K562 (cell line): ENCODE measurements at regions not wholly inside any gene's neighbourhood (a gene's known extent, or its start where the extent isn't known, plus 50 kb on each side); places are given as distances from the start of the nearest gene placed in this dataset.

ENCODE experiments used
- ATAC-seq: fragments of 200-7000 bp; cut with Tn5 transposase; 3 replicates; pipeline ENCODE4 v1.9.1; 2020; ENCODE audit warnings: moderate library complexity
- BruUV-seq: library from RNA; stranded (reverse); fragments of 400-500 nt; replicated peaks from 2 replicates; lab custom pipeline; 2021; lab: Mats Ljungman, UMichigan
- CTCF ChIA-PET: fragments of 300-600 bp; formaldehyde crosslinking; extraction: SDS; loops from one replicate; lab custom pipeline; 2021; ENCODE audit warnings: low intra/inter-chr PET ratio; lab: Yijun Ruan, JAX
- POLR2A ChIA-PET: fragments of 300-600, 350-650 bp; sonication (Branson Sonifier 250); formaldehyde crosslinking; extraction: SDS; loops from one replicate; lab custom pipeline; 2021; ENCODE audit warnings: antibody characterized with exemption, inconsistent platforms; lab: Yijun Ruan, JAX
- DNase-seq, 4 experiments: peaks; one replicate each; pipeline versions ENCODE4 v3.0.0 to v3.0.0-alpha.2; 2011 to 2018; ENCODE audit warnings: low spot score in 3 of 4, mixed read lengths in 3 of 4; ENCODE audit errors: extremely low read depth in 1 of 4
- FAIRE-seq: peaks from 2 replicates; lab custom pipeline; 2011; peaks lifted over from hg19 to GRCh38; lab: Jason Lieb, UNC
- H2AFZ ChIP-seq: 2 replicates; pipeline ENCODE4 v1.6.0; 2011; ENCODE audit warnings: low read depth, low read length, control low read depth, inconsistent platforms
- H3K27ac ChIP-seq: fragments of 200-600 bp; 3 replicates; pipeline ENCODE4 v1.8.0; 2011; ENCODE audit warnings: low read depth, mild to moderate bottlenecking, control low read depth, inconsistent platforms, low read length, moderate library complexity, mixed read lengths; ENCODE audit errors: extremely low read depth
- H3K27me3 ChIP-seq, 2 experiments: fragments of 300-600 bp in 1 of 2; 2 replicates in 1 of 2; 3 replicates in 1 of 2; pipeline versions ENCODE4 v1.6.0 to v1.8.0; 2011; ENCODE audit warnings: inconsistent platforms in 2 of 2, low read length in 2 of 2, mild to moderate bottlenecking in 1 of 2, mixed read lengths in 1 of 2, moderate library complexity in 1 of 2; ENCODE audit not compliant: control insufficient read depth in 2 of 2, insufficient read depth in 2 of 2
- H3K36me3 ChIP-seq: fragments of 300-600 bp; 3 replicates; pipeline ENCODE4 v1.8.0; 2011; ENCODE audit warnings: mild to moderate bottlenecking, low read length, inconsistent platforms; ENCODE audit not compliant: control insufficient read depth, insufficient read depth
- H3K4me1 ChIP-seq, 2 experiments: fragments of 200-600 bp in 1 of 2; replicated peaks in 1 of 2; 2 replicates in 1 of 2; 3 replicates in 1 of 2; pipeline versions ENCODE4 v1.5.1 to v1.8.0; 2011; ENCODE audit warnings: inconsistent platforms in 2 of 2, low read length in 2 of 2, mild to moderate bottlenecking in 1 of 2, mixed read lengths in 1 of 2, moderate library complexity in 1 of 2; ENCODE audit not compliant: control insufficient read depth in 2 of 2, insufficient read depth in 2 of 2
- H3K4me2 ChIP-seq: 2 replicates; pipeline ENCODE4 v1.6.1; 2011; ENCODE audit warnings: low read length, control low read depth, inconsistent platforms, mixed read lengths; ENCODE audit not compliant: insufficient read depth
- H3K4me3 ChIP-seq: fragments of 200-600 bp; sonication (generic), shearing (Covaris generic); 2 replicates; pipeline ENCODE4 v1.5.1; 2016; ENCODE audit warnings: control low read depth, inconsistent platforms
- H3K79me2 ChIP-seq: fragments of 200-600 bp; 3 replicates; pipeline ENCODE4 v1.8.0; 2011; ENCODE audit warnings: low read length, inconsistent platforms; ENCODE audit not compliant: control insufficient read depth, insufficient read depth
- H3K9ac ChIP-seq, 2 experiments: 2 replicates each; pipeline versions ENCODE4 v1.6.0 to v1.6.1; 2011; ENCODE audit warnings: low read depth in 2 of 2, low read length in 2 of 2, control low read depth in 1 of 2, inconsistent platforms in 1 of 2, mild to moderate bottlenecking in 1 of 2, mixed read lengths in 1 of 2; ENCODE audit not compliant: insufficient read depth in 1 of 2
- H3K9me1 ChIP-seq: one replicate; pipeline ENCODE4 v1.6.0; 2011; ENCODE audit warnings: inconsistent platforms, mild to moderate bottlenecking, low read length, moderate library complexity; ENCODE audit not compliant: control insufficient read depth, insufficient read depth
- H3K9me3 ChIP-seq: replicated peaks from 2 replicates; pipeline ENCODE4 v1.5.1; 2011; ENCODE audit warnings: low read depth, low read length, inconsistent platforms; ENCODE audit not compliant: control insufficient read depth, insufficient read depth
- H4K20me1 ChIP-seq: replicated peaks from 2 replicates; pipeline ENCODE4 v1.6.1; 2011; ENCODE audit warnings: low read length, inconsistent platforms, mixed read lengths; ENCODE audit not compliant: control insufficient read depth, insufficient read depth
- BCLAF1 ChIP-seq, 2 experiments: fragments of 450-650 bp in 1 of 2; IDR thresholded peaks; 2 replicates each; pipeline ENCODE4 v1.6.1; 2011 to 2017; ENCODE audit warnings: low read depth in 2 of 2, antibody characterized with exemption in 1 of 2, borderline replicate concordance in 1 of 2, low read length in 1 of 2, mild to moderate bottlenecking in 1 of 2, mixed read lengths in 1 of 2; ENCODE audit not compliant: control insufficient read depth in 1 of 2
- HMG20A ChIP-seq: fragments of 450-650 bp; formaldehyde crosslinking; conservative IDR thresholded peaks from 2 replicates; pipeline ENCODE4 v1.4.0; 2020; ENCODE audit warnings: mild to moderate bottlenecking, mixed read lengths
- MAX ChIP-seq: sonication (generic); formaldehyde crosslinking; IDR thresholded peaks from 2 replicates; pipeline ENCODE4 v1.9.0; 2022; ENCODE audit warnings: mild to moderate bottlenecking, missing genetic modification reagents
- PCBP1 ChIP-seq: fragments of 200-400 bp; formaldehyde crosslinking; IDR thresholded peaks from 2 replicates; pipeline ENCODE4 v1.6.1; 2018; ENCODE audit warnings: mild to moderate bottlenecking, low read depth, low read length; ENCODE audit not compliant: poor library complexity, severe bottlenecking
- PHTF2 ChIP-seq: fragments of 250-450 bp; sonication (Bioruptor Pico); IDR thresholded peaks from 2 replicates; pipeline ENCODE4 v1.5.0; 2021; ENCODE audit warnings: mild to moderate bottlenecking
- POLR2A ChIP-seq: fragments of 450-650 bp; conservative IDR thresholded peaks from 2 replicates; pipeline ENCODE4 v1.6.1; 2016
- TAL1 ChIP-seq: fragments of 450-650 bp; IDR thresholded peaks from 2 replicates; pipeline ENCODE4 v1.6.1; 2016; ENCODE audit warnings: mild to moderate bottlenecking
- THRA ChIP-seq: fragments of 450-650 bp; IDR thresholded peaks from 2 replicates; pipeline ENCODE4 v1.6.1; 2017; ENCODE audit warnings: mild to moderate bottlenecking, moderate library complexity
- ZNF76 ChIP-seq: fragments of 250-450 bp; sonication (Bioruptor Pico); IDR thresholded peaks from 2 replicates; pipeline ENCODE4 v1.4.0; 2020; ENCODE audit warnings: mild to moderate bottlenecking, moderate library complexity, borderline replicate concordance
- WGBS: fragments of 100-300 bp; shearing (Covaris generic); methylation state at CpG from one replicate; pipeline ENCODE4 v1.1.6; 2016; ENCODE audit warnings: low coverage, mixed read lengths; ENCODE audit not compliant: insufficient coverage; ENCODE audit errors: missing lambda C conversion rate; 5-methylcytosine and 5-hydroxymethylcytosine counted together
- in situ Hi-C: fragments of 300-500 bp; cut with MboI; formaldehyde crosslinking; loops from 4 replicates; pipeline ENCODE4 v1.15.0; 2018; ENCODE audit warnings: inconsistent platforms, mixed read lengths
- intact Hi-C: fragments of 100-400 bp; cut with micrococcal nuclease; formaldehyde crosslinking; loops from 2 replicates; pipeline ENCODE4 v1.14.2; 2022

GRCh38 chr7:12064586-12065127, 146.4 kb upstream of the TMEM106B start (continued):
- TF ChIP-seq MAX (CRISPR knock-in tag) (no peak), PCBP1 (no peak)
- TF ChIP-seq, all 486 proteins: peak for 0

DNA sequence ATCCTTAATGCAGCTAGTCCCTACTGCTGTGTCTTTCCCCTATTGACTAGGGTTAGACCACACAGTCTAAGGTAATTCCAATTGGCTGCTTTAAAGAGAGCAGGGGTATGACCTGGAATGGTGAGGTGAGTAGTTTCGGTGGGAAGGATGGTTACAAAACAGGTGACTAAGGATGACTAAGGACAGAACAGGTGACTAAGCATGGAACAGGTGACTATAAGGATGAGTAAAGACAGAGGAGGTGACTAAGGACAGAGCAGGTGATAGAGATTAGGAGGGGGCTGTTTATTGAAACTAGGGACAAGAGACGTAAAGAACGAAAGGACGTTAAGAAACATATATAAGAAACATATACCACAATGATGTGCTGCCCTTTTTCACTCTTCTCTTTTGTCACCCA, 145.1 kb upstream of the TMEM106B start:
- no peaks in the 10 kb centered on the region; a peak in 1 of 5 replicates for H3K27me3 ChIP-seq
- no peaks in the 10 kb centered on the region for H3K9me1 ChIP-seq
- ChIA-PET POLR2A (no interaction called here), CTCF (interaction anchor here (1.6 kb wide), 1 partner anchor 430 kb away, joined by 6 read pairs; no protein-coding TSS in a partner anchor)
- DNase-seq = no peak
- in situ Hi-C loops = loop anchor here (25.0 kb wide), 1 partner anchor 546 kb away; no protein-coding TSS in a partner anchor
- H3K79me2 ChIP-seq = no peaks in the 10 kb centered on the region
- intact Hi-C loops = loop anchor here (2.0 to 10.0 kb wide), 4 partner anchors 391 to 641 kb away; no protein-coding TSS in a partner anchor
- H3K27ac ChIP-seq = no peak overlapping the region
- H3K4me1 ChIP-seq = no peaks in the 10 kb centered on the region
- H3K36me3 ChIP-seq = no peaks in the 10 kb centered on the region
- no peak overlapping the region for H3K9ac ChIP-seq
- H3K9me3 ChIP-seq = no peaks in the 10 kb centered on the region
- 2% methylated on average over 4 of the region's 4 CpGs for WGBS
- H3K4me2 ChIP-seq = no peak overlapping the region
- no peak overlapping the region for H3K4me3 ChIP-seq
- no peaks in the 10 kb centered on the region for H4K20me1 ChIP-seq
- no TSS peak for BruUV-seq
- H2AFZ ChIP-seq = no peak overlapping the region
- no peak for ATAC-seq
- FAIRE-seq = no peak
- TF ChIP-seq THRA (no peak), TAL1 (no peak), BCLAF1 (IDR thresholded peaks at IDR 0.05; ENCODE audit: borderline replicate concordance in 1 of 2, control insufficient read depth in 1 of 2, low read depth in 2 of 2, low read length in 1 of 2) (no peak), PHTF2 (CRISPR knock-in tag) (no peak), POLR2A (no peak), ZNF76 (CRISPR knock-in tag) (no peak), HMG20A (CRISPR knock-in tag) (no peak)
